Left kidney (tissue), 1 donor: ENCODE measurements at regions not wholly inside any gene's neighbourhood (a gene's known extent, or its start where the extent isn't known, plus 50 kb on each side); places are given as distances from the start of the nearest gene placed in this dataset.

Experiments used
- DNase-seq: peaks from one replicate; pipeline ENCODE4 v3.0.0-alpha.2; 2013

DNA sequence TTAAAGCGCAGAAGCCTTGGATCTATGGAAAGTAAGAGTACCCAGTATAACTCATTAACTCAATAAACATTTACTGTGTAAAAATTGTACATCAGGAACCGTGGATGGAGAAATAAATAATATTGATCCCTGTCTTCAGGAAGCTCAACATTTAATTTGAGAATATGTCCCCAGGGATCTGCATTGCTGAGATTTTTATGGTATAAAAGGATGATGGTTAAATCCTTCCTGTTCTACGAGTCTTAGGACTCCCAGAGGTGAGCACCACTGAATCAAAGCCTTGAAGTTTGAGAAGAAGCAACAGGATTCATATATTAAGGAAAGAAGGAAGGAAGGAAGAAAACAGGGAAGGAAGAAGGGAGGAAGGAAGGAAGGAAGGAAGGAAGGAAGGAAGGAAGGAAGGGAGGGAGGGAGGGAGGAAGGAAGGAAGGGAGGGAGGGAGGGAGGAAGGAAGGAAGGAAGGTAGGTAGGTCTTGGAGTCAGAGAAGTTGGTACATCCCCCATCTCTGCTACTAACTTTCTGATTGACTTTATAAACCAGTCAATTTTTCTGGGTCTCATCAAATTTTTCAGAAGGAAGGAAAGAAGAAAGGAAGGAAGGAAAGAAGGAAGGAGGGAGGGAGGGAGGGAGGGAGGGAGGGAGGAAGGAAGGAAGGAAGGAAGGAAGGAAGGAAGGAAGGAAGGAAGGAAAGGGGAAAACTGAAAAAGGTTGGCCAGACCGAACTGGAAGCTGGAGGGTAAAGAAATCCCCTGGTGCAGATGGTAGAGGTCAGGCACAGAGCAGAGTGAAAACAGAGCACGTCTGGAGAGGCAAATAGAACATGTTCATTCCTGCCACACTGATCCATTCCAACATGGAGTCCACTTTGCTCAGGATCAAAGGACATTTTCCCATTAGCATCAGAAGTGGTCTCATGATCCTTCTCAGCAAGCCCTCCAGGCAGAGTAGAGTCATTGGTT lies 422.2 kb upstream of the CDH11 start:
- DNase-seq, result no peak

DNA sequence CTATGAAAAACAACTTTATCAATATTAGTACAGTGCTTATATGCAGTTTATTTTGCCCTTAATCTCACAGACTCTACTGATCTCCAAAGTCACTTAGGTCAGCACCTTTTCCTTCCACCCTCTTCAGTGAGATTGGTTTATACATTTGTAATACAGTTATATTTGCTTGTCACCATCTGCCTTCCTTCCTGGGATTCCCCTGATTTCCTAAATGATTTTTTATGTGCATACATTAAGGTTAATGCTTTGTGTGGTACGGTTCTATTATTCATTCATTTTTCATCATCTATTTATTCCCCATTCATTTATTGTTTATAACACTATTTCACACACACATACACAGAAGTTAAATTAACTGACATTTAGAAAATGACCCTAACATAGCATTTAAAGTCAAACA lies 419.8 kb upstream of the CDH11 start:
- no peak for DNase-seq

DNA sequence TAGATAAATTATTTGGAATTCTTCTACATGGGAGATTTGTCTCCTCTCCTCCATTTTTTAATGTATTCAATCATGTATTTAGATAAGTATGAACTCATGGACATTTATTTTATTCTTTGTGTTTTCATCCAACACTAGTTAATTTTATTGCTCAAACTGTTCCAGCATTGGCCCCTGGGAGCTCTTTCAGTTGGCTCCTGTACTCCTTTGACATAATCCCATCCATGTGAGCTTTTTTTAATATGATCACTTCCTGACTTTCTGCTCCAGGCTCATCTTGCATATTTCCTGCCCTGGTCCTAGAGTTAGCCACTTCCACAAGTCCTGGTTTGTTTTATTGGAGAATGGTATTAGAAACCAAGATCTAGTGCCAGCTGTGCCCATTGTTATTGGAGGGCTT lies 419.0 kb upstream of the CDH11 start:
- DNase-seq, result no peak

DNA sequence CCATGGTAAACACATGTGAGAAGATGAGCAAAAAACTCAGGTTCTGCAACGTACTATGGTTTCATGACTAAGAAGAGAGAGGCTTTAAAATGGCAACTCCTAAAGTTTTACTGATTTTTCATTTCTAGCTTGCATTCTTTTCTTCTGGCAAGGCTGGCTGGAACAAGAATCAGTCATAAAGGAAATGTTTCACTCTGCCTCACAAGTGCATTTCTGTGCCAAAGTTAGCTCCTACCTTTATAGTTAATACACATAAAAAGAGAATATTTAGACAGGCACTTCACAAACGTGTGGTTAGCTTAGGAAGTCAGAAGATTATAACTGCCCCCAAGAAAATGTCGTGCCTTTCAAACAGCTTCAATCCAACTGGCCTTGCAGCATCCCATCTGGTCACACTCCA lies 417.1 kb upstream of the CDH11 start:
- DNase-seq, result no peak

DNA sequence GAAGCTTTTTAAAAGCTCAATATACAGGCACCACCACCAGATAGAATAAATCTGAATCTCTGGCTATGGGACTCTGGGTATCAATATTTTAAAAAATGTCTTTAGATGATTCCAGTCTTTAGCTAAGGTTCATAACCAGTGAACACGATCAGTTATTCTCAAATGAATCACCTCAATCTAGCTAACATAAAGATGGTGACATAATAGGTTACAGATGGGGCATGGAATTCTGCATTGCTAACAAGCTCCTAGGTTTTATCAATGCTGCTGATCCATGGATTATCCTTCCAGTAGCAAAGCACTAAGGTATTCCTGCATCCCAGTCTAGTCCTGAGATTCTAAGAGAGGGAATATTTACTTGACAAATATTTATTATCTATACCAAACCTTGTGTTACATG lies 415.5 kb upstream of the CDH11 start:
- no peak for DNase-seq

DNA sequence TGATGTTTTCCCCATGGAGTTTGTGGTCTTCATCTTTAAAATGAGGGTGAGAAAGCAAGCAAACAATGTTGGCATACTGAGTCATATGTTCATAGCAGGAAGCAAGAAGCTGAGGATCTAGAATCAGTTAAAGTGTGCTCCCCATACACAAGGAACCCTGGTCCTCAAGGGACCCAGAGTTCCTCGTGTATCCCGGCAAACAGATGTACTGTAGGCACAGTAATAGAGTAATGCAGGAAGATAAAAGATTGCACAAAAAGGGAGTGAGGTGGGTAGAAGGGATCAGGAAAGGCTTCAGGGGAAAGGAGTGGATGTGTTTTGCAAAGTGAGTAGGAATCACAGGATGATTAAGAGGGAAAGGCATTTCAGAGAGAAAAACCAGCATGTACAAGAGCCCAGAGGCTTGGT lies 412.3 kb upstream of the CDH11 start:
- no peak for DNase-seq

DNA sequence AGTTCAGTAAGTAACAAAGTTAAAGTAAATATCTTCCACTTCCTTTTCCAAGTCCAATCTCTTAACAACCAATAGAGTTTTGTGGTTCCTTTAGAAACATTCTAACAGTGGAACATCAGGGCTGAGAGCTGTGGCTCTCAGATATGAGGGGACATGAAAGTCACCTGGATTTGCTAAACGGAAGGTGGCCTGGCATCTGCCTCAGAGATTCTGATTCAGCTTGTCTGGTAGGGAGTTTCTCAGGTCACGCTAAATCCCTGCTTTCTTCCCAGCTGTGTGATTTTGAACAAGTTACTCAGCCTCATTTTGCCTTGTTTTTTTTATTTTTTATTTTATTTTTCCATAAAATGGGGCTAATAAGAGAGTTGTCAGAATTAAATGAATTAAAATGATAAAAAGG lies 411.0 kb upstream of the CDH11 start:
- no peak for DNase-seq

DNA sequence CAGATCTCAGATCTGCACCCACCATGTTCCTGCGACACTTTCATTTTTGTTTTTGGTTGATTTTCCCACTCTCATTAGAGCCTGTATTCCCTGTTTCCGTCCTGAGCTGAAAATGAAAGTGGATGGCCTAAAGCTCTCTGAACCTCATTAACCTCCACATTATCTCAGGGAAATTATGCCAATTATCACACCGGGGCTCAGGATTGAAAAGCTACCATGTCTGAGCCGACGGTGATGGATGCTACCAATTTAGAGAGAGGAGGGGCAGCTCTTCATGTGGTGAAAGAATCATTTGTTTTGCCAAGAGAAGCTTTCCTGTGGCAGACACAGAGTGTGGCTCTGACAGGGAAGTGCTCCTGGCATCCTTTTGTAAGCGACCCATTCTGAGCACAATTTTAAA lies 410.4 kb upstream of the CDH11 start:
- no peak for DNase-seq

DNA sequence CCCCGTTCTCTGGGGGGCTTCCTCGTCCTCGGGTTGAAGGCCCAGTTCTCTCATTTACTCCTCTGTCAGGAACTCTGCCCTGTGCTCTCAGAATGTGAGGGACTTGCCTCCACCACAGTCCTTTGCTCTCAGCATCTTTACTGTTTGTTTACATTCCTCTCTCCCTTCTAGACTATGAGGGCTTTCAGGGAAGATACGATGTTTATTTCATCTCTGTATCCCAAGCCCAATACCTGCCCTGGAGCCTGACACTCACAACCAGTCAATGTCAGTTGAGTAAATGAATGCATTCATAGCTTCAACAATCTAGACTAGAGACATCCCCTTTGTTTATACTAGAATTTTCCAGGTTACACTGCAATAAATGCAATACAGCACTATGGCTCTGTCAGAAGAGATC lies 409.6 kb upstream of the CDH11 start:
- DNase-seq, result no peak

DNA sequence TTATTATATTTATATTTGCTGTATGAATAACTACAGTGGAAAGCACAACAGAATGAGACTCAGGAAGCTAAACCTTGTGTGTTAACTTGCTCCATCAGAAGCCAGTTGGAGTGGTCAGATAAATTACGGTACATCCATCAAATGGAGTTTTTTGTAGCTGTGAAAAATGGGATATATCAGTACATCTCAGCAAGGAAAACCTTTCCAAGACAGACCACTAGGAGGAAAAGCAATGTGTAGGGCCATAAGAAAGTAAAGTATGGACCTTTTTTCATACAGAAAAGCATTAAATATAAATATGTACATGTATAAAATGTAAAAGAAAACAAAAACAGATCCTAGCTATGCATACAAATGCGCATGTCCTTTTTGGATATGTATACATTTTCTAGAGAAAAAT lies 403.8 kb upstream of the CDH11 start:
- no peak for DNase-seq

DNA sequence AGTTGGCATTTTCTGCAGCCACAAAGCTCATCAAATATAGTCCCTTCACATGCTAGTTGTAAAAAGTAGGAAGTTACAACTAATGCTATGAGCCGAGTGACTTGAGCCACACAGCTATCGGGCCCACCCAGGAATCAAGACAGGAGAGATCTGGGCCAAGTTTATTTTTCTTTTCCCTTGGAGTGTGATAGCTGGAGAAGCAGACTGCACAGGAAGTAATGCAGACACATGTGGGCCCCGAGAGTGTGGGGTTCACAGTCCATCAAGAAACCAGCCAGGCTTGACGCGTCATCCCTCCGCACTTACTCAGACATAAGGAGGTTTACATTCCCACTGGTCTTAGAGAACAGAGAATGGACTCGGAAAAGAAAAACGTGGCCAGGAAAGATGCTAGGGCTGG lies 403.1 kb upstream of the CDH11 start:
- DNase-seq, result peak; percentile 57

DNA sequence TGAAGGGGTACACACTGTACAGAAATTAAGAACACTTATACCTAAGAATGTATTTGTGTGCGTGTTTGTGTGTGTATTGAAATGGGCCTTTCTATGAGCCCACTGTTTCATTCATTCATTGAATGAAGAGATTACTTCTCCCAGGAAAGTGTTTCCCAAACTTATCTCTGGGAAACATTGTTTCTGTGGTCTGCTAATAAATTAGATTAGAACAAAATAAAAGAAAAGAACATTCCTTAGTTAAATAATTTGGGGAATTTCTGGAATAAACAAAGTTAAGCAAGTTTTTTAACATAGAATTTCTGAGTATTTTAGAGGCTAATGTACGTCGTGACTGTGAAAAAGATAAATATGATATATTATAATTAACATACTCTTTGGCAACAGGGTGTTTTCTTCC lies 402.4 kb upstream of the CDH11 start:
- DNase-seq, result no peak

DNA sequence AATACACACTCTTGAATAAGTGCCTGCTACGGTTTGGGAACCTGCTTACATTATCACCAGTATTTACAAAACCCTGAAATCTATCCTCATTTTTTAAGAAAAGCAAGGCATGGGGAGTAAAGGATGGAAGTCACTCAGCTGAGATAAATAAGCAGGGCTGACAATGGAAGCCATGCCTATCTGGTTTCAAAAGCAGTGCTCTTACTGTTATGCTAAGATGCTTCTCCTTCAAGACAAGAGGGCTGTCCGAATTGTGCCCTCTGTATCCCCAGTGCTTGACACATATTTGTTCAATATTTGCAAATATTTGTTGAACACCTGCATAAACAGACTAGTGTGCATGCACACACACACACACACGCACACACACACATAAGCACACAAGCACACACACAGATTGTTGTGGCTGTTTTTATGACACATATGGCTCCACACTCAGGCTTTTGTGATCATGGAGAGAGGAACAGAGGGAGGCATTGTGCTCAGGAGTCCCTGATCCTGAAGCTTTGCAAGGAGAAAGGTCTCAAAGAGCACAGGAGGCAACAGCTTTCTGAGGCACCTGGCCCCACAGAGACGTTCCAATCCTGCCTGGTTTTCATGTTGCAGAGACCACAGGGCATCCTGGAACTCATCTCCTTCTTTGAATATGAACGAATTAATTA lies 401.6 kb upstream of the CDH11 start:
- no peak for DNase-seq

DNA sequence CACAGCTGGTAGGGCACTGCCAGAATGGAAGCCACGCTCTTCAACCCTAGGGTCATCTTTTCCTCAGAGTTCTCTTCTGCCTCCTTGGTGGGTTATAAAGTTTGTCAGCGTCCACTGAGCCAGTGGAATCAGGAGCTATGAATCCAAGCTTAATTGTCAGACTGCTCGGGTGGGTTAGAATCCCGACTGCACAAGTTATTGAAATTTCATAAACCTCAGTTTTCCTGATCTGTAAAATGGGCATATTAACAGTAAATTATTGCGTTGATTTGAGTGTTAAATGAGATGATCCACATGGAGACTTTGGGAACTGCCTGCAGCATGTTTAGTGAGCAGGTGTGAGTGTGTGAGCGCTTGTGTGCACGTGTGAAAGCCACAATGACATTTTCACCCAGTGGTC lies 400.5 kb upstream of the CDH11 start:
- no peak for DNase-seq

DNA sequence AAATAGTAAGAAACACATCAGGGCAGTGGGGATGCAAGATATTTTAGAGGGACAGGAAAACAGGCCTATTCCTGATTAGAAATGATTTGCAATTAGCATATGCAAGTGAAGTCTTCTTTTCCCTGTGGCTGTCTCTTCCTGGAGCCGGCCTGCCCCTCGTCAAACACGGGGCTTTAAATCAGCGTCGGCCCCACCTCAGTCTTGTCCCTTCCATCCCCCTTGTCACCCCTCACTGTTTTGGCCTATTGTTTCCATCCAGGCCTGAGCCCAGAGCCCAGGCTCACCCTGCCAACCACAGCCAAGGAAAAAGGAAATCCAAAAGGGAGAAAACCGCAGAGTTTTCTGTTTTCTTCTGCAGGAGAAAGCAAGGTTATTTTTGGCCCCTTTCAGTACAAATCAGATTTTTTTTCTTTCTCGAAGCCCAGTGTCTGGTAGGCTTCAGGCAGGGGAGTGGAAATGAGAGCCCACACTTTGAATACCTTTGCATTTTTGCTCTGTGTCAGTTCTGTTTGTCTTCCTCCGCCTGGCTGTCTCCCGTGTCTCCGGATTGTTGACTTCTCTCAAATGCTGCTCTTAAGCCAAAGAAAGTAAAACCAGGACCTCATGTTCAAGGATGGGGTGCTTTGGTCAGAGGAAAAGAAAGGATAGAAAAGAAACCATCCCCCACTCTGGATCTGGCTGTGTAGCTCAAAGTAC lies 399.9 kb upstream of the CDH11 start:
- no peak for DNase-seq

DNA sequence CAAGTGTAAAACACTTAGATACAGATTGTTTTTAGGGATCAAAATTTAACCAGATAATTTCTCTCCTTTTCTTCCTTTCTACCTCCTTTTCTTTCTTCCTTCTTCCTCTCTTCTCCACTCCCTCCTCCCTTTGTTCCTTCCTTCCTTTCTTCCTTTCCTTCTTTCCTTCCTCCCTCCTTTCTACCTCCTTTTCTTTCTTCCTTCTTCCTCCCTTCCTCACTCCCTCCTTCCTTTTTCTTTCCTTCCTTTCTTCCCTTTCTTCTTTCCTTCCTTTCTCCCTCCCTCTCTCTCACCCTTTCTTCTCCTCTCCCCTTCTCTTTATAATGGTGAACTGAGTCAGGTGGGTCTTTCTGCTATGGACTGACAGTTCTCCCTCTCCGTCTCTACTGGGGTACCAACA lies 397.5 kb upstream of the CDH11 start:
- no peak for DNase-seq

DNA sequence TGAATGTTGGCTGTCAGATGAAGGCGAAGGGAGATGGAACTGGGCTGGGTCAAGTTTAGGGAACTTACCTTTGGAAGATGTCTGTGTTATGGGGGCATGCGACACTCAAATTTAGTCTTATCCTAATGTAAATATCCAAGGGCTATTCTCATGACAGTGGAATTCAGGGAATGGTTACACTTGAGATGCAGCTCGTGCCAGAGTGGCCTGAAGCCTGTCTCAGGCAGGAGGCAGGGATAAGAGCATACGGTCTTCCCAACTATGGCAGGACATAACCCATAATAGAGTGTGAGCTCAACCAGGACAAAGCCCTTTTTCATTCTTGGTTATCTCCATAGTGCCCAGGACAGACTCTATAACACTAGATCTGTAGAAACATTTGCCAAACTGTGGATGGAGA lies 393.3 kb upstream of the CDH11 start:
- DNase-seq, result no peak

DNA sequence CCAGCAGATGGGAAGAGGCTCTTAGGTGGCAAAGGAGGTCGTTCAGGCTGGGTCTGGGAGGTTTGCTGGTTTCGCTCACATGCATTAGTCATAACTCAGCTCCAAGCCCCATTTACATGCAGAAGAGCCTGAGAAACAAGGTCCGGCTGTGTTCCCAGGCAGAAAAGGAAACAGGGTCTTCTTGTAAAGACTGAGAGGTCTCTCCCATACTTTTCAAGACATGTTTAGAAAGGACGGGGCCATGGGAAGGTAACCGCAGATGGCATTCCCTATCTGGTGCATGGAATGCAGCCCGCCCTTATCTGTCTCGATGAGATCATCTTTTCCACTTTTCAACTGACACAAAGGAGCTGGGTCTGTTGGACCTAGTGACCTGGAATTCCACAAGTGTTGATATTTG lies 389.0 kb upstream of the CDH11 start:
- DNase-seq, result no peak

DNA sequence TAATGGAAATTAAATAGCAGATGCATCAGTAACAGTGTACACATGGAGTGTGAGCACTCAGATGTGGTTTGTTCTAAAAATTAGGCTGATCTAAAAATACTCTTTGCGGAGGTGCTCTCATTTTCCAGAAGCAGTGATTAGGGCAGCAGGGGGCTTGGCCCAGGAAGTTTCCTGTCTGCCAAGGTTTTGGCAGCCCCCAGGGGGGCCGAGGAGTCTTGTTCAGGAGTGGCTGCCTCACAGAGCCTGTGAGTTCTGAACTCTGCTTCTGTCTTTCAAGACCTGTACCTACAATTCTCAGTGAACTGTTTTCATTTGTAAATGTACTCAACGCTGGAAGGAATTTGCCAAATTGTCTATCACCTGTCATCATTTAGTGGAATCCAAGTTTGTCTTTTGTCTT lies 388.4 kb upstream of the CDH11 start:
- no peak for DNase-seq

DNA sequence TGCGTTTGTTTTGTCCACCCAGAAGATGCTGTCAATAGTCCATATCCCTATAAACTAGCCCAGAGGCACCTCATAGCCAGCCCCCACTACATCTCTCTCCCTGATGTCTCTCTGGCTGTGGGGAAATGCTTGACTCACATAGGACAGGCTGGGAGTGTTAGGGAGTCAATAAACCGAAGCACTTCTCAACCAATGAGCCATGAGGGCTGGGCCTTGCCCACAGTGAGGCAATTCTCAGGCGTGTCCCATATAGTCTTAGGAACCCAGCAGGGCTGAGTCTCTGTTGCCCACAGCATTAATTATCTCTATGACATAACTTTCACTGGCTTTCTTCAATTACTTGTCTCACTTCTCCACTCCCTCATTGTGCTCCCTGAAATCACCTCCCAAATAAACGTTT lies 387.3 kb upstream of the CDH11 start:
- no peak for DNase-seq

DNA sequence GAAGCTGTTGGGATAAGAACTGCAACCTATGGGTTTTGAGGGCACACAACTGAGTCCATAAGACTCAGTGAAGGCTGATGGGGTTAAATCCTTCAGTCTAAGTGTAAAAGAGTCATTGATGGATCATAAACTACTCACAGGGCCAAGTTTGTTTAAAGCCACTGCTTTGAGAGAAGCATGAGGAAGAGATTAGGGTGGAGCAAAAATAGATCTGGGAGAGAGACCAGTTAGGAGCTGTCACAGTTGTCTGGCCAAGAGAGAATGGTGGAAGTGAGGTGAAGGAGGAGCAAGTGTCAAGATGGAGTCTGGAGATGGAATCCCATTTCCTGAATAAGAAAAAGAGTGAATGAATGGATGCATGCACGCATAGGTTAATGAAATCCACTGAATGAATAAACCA lies 379.1 kb upstream of the CDH11 start:
- DNase-seq, result no peak

DNA sequence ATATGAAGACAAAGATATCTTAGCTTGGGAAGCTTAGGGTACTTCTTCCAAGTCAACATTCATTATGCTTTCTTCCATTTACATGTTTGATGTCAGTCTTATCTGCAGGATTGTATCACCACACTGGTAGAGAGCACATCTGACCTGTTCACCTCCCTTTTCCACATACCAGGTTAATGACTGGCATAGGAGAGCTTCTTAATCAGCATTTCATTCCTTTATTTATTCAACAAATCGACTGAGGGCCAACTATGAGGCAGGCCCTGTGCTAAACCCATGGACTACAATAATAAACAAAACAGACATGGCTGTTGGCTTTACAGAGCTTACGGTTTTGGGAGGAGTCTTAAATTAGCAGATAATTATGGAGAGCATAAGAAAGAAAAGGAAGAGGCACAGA lies 378.1 kb upstream of the CDH11 start:
- DNase-seq, result no peak

DNA sequence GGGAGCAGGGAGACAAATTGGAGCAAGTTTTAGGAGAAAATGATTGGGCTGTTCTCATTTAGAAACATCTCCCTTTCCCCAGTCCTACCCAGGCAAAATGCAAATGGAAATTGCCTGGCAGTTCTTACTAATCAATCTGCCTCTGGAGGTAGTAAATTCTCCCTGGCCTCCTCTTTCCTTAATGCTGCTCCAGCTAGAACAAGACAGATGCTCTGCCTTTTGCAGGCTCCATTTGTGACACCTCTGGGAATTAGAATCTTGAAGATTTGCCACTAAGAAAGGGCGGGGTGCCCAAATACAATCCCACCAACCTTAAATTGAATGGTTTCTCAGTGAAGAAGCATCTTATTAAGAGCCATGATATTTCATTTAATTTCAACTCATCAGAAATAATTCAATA lies 377.7 kb upstream of the CDH11 start:
- DNase-seq, result no peak
